GM12878 (cell line): ENCODE measurements at regions not wholly inside any gene's neighbourhood (a gene's known extent, or its start where the extent isn't known, plus 50 kb on each side); places are given as distances from the start of the nearest gene placed in this dataset.
"Not testable (repeated sequence)": the region's sequence is repeated elsewhere in the genome, so short reads cannot be mapped to it uniquely, and the experiment has no call there.

Experiments
- ATAC-seq: fragments of 200-7000 bp; cut with Tn5 transposase; 3 replicates; pipeline ENCODE4 v1.9.1; 2020; ENCODE audit warnings: mild to moderate bottlenecking, moderate library complexity
- BruUV-seq: library from RNA; stranded (reverse); fragments of 400-500 nt; replicated peaks from 2 replicates; lab custom pipeline; 2021; lab: Mats Ljungman, UMichigan
- CTCF ChIA-PET: fragments of 300-600 bp; sonication (Branson Sonifier 250); formaldehyde crosslinking; extraction: SDS; loops from one replicate; lab custom pipeline; 2021; ENCODE audit warnings: inconsistent platforms; lab: Yijun Ruan, JAX
- POLR2A ChIA-PET: fragments of 350-600 bp; formaldehyde crosslinking; extraction: SDS; loops from one replicate; lab custom pipeline; 2021; ENCODE audit warnings: inconsistent platforms; lab: Charles Lee
- RAD21 ChIA-PET: fragments of 300-600 bp; sonication (Branson Sonifier 250); formaldehyde crosslinking; loops from one replicate; lab custom pipeline; 2023; ENCODE audit warnings: antibody characterized with exemption; ENCODE audit not compliant: unreplicated experiment; lab: Charles Lee
- SMC1A ChIA-PET: fragments of 300-600 bp; sonication (Branson Sonifier 250); formaldehyde crosslinking; loops from one replicate; lab custom pipeline; 2023; ENCODE audit not compliant: unreplicated experiment, uncharacterized antibody; lab: Charles Lee
- DNase-seq: peaks from one replicate; pipeline ENCODE4 v3.0.0-alpha.2; 2011; ENCODE audit warnings: low read depth, low spot score
- FAIRE-seq: peaks from 3 replicates; lab custom pipeline; 2011; peaks lifted over from hg19 to GRCh38; lab: Jason Lieb, UNC
- H2AFZ ChIP-seq: 2 replicates; pipeline ENCODE4 v1.6.0; 2011; ENCODE audit warnings: low read depth, low read length, control low read depth; ENCODE audit not compliant: control insufficient read depth
- H3K27ac ChIP-seq: 2 replicates; pipeline ENCODE4 v1.5.1; 2011; ENCODE audit warnings: control low read depth; ENCODE audit not compliant: control insufficient read depth, insufficient read depth
- H3K27me3 ChIP-seq, 2 experiments: replicated peaks in 1 of 2; 2 replicates each; pipeline versions ENCODE4 v1.6.0 to v1.6.1; 2011; ENCODE audit warnings: low read length in 1 of 2; ENCODE audit not compliant: control insufficient read depth in 2 of 2, insufficient read depth in 2 of 2
- H3K36me3 ChIP-seq, 2 experiments: 2 replicates each; pipeline ENCODE4 v1.5.1; 2011; ENCODE audit warnings: low read length in 1 of 2; ENCODE audit not compliant: control insufficient read depth in 2 of 2, insufficient read depth in 2 of 2
- H3K4me1 ChIP-seq: 2 replicates; pipeline ENCODE4 v1.6.1; 2011; ENCODE audit warnings: mild to moderate bottlenecking, low read length, moderate library complexity, mixed read lengths; ENCODE audit not compliant: control insufficient read depth, insufficient read depth
- H3K4me2 ChIP-seq: 2 replicates; pipeline ENCODE4 v1.6.0; 2011; ENCODE audit warnings: control low read depth; ENCODE audit not compliant: control insufficient read depth, insufficient read depth
- H3K4me3 ChIP-seq: fragments of 200-600 bp; sonication (generic); 2 replicates; pipeline ENCODE4 v1.5.1; 2016
- H3K79me2 ChIP-seq: 2 replicates; pipeline ENCODE4 v1.6.0; 2011; ENCODE audit warnings: low read length; ENCODE audit not compliant: control insufficient read depth, insufficient read depth
- H3K9ac ChIP-seq: 2 replicates; pipeline ENCODE4 v1.8.0; 2011; ENCODE audit warnings: low read length, control low read depth, mixed read lengths; ENCODE audit not compliant: control insufficient read depth, insufficient read depth
- H3K9me3 ChIP-seq: replicated peaks from 3 replicates; pipeline ENCODE4 v1.5.1; 2011; ENCODE audit warnings: mild to moderate bottlenecking, low read length; ENCODE audit not compliant: control insufficient read depth, insufficient read depth
- H4K20me1 ChIP-seq: 2 replicates; pipeline ENCODE4 v1.6.0; 2011; ENCODE audit not compliant: control insufficient read depth, insufficient read depth
- ATF2 ChIP-seq: IDR thresholded peaks from 2 replicates; pipeline ENCODE4 v1.6.1; 2012; ENCODE audit warnings: low read length, inconsistent platforms
- EED ChIP-seq: sonication (generic); IDR thresholded peaks from 2 replicates; pipeline ENCODE4 v1.6.1; 2016; ENCODE audit warnings: antibody characterized with exemption, low read depth
- ETV6 ChIP-seq, 2 experiments: fragments of 450-650 bp in 1 of 2; IDR thresholded peaks in 1 of 2; conservative IDR thresholded peaks in 1 of 2; 2 replicates each; pipeline ENCODE4 v1.6.1; 2014; ENCODE audit warnings: antibody characterized with exemption in 1 of 2, borderline replicate concordance in 1 of 2, low read depth in 1 of 2, mild to moderate bottlenecking in 1 of 2, moderate library complexity in 1 of 2
- KDM1A ChIP-seq: fragments of 200-600 bp; sonication (generic); IDR thresholded peaks from 2 replicates; pipeline ENCODE4 v1.6.1; 2016; ENCODE audit warnings: borderline replicate concordance
- NBN ChIP-seq: fragments of 450-650 bp; IDR thresholded peaks from 2 replicates; pipeline ENCODE4 v1.6.1; 2016
- NFIC ChIP-seq: IDR thresholded peaks from 2 replicates; pipeline ENCODE4 v1.6.1; 2012; ENCODE audit warnings: low read depth, mild to moderate bottlenecking, inconsistent platforms, low read length, moderate library complexity
- NR2C1 ChIP-seq: fragments of 450-650 bp; IDR thresholded peaks from 2 replicates; pipeline ENCODE4 v1.6.1; 2017; ENCODE audit warnings: antibody characterized with exemption, mild to moderate bottlenecking, moderate library complexity
- PBX3 ChIP-seq: IDR thresholded peaks from 2 replicates; pipeline ENCODE4 v1.6.1; 2011; ENCODE audit warnings: mild to moderate bottlenecking, low read depth, low read length, moderate library complexity; ENCODE audit not compliant: insufficient replicate concordance
- RCOR1 ChIP-seq: conservative IDR thresholded peaks from 2 replicates; pipeline ENCODE4 v1.6.1; 2012; ENCODE audit warnings: low read depth, low read length, improper control_type of control experiment
- RUNX3 ChIP-seq: IDR thresholded peaks from 2 replicates; pipeline ENCODE4 v1.6.1; 2012; ENCODE audit warnings: low read length, inconsistent platforms
- SIN3A ChIP-seq: IDR thresholded peaks from 2 replicates; pipeline ENCODE4 v1.6.1; 2012; ENCODE audit warnings: low read depth, low read length, improper control_type of control experiment
- SMAD1 ChIP-seq: fragments of 450-650 bp; IDR thresholded peaks from 2 replicates; pipeline ENCODE4 v1.6.1; 2018; ENCODE audit warnings: mild to moderate bottlenecking, low read depth; ENCODE audit not compliant: partially characterized antibody
- TBL1XR1 ChIP-seq: IDR thresholded peaks from 2 replicates; pipeline ENCODE4 v1.6.1; 2012; ENCODE audit warnings: low read depth, low read length, improper control_type of control experiment
- TCF12 ChIP-seq: IDR thresholded peaks from 2 replicates; pipeline ENCODE4 v1.6.1; 2011; ENCODE audit warnings: low read depth, mild to moderate bottlenecking, low read length
- WGBS: methylation state at CpG from one replicate; pipeline ENCODE4 v1.1.6; 2016; ENCODE audit warnings: low lambda C conversion rate; ENCODE audit not compliant: insufficient replicate concordance, insufficient coverage; ENCODE audit errors: missing lambda C conversion rate; 5-methylcytosine and 5-hydroxymethylcytosine counted together
- in situ Hi-C: fragments of 300-500 bp; cut with MboI; formaldehyde crosslinking; loops from 9 replicates; pipeline ENCODE4 v1.14.3; 2018; ENCODE audit warnings: mixed read lengths
- intact Hi-C: fragments of 100-400 bp; cut with micrococcal nuclease; formaldehyde crosslinking; loops from one replicate; pipeline ENCODE4 v1.14.2; 2022; ENCODE audit not compliant: unreplicated experiment

- ChIA-PET CTCF (no interaction called here), SMC1A (no interaction called here), RAD21 (no interaction called here), POLR2A (no interaction called here)
- Histone ChIP-seq H3K36me3 (no peaks in the 10 kb centered on the region), H3K4me2 (no peak overlapping the region), H3K79me2 (no peaks in the 10 kb centered on the region), H3K9ac (no peak overlapping the region), H3K27ac (no peak overlapping the region), H3K9me3 (no peaks in the 10 kb centered on the region), H4K20me1 (no peaks in the 10 kb centered on the region), H3K4me3 (no peak overlapping the region), H2AFZ (no peak overlapping the region), H3K4me1 (no peaks in the 10 kb centered on the region), H3K27me3 (no peaks in the 10 kb centered on the region; a peak in 1 of 4 replicates)
- WGBS: 5% methylated on average over 1 of the region's 1 CpG
- no peak for ATAC-seq
- intact Hi-C loops: no loop called here
- in situ Hi-C loops: no loop called here
- TF ChIP-seq NFIC (no peak), RUNX3 (no peak), RCOR1 (no peak), ATF2 (no peak), SIN3A (no peak), NBN (no peak), NR2C1 (no peak), EED (no peak), KDM1A (no peak), TCF12 (no peak), PBX3 (no peak), SMAD1 (no peak), ETV6 (conservative IDR thresholded peaks at IDR 0.05 in 1 of 2, IDR thresholded peaks at IDR 0.05 in 1 of 2; ENCODE audit: borderline replicate concordance in 1 of 2, low read depth in 1 of 2) (no peak), TBL1XR1 (no peak)
- no peak for DNase-seq
- no TSS peak for BruUV-seq
- no peak for FAIRE-seq
Measured at GRCh38 chr9:84076384-84076783, 95.8 kb downstream of the RMI1 start.

- BruUV-seq, RAD21 ChIA-PET, H3K27ac ChIP-seq, H2AFZ ChIP-seq, H3K27me3 ChIP-seq, H3K79me2 ChIP-seq, DNase-seq, H3K4me2 ChIP-seq, intact Hi-C loops, H3K4me1 ChIP-seq, in situ Hi-C loops, ATAC-seq, SMC1A ChIA-PET, H3K4me3 ChIP-seq, H3K9me3 ChIP-seq, FAIRE-seq, CTCF ChIA-PET, H3K9ac ChIP-seq, H4K20me1 ChIP-seq, POLR2A ChIA-PET, H3K36me3 ChIP-seq: not testable (repeated sequence)
- WGBS: 0% methylated on average over 1 of the region's 1 CpG
Measured at GRCh38 chr9:84077816-84078215, 97.2 kb downstream of the RMI1 start.
